CD4-positive, CD25-positive, alpha-beta regulatory T cell (primary cell): ENCODE measurements at regions not wholly inside any gene's neighbourhood (a gene's known extent, or its start where the extent isn't known, plus 50 kb on each side); places are given as distances from the start of the nearest gene placed in this dataset.

ENCODE experiments used
- ATAC-seq, 2 donors: fragments of 150-1000 bp; cut with Tn5 transposase; one replicate each; pipeline ENCODE4 v1.10.0; 2021; ENCODE audit warnings: low read depth in 2 of 2, moderate number of reproducible peaks in 2 of 2, moderate library complexity in 1 of 2
- DNase-seq, 3 donors: peaks; one replicate each; pipeline versions ENCODE4 v3.0.0 to v3.0.0-alpha.2; 2012 to 2022; ENCODE audit warnings: mixed read lengths in 1 of 3
- H3K27ac ChIP-seq: one replicate; pipeline ENCODE4 v1.7.0; 2013; ENCODE audit warnings: mild to moderate bottlenecking, low read length; ENCODE audit not compliant: insufficient read depth, poor library complexity, severe bottlenecking
- H3K27me3 ChIP-seq: one replicate; pipeline ENCODE4 v1.7.0; 2013; ENCODE audit warnings: low read length; ENCODE audit not compliant: control insufficient read depth, insufficient read depth
- H3K36me3 ChIP-seq: one replicate; pipeline ENCODE4 v1.7.0; 2013; ENCODE audit warnings: mild to moderate bottlenecking, low read length, moderate library complexity; ENCODE audit not compliant: control insufficient read depth, insufficient read depth
- H3K4me1 ChIP-seq: 2 replicates; pipeline ENCODE4 v1.7.0; 2013; ENCODE audit warnings: mild to moderate bottlenecking, low read length; ENCODE audit not compliant: insufficient read depth, control insufficient read depth, poor library complexity, severe bottlenecking
- H3K4me3 ChIP-seq: one replicate; pipeline ENCODE4 v1.7.0; 2013; ENCODE audit warnings: low read depth, mild to moderate bottlenecking, low read length, moderate library complexity
- H3K9me3 ChIP-seq, 2 experiments: 1 replicate in 1 of 2; 2 replicates in 1 of 2; pipeline ENCODE4 v1.7.0; 2013; ENCODE audit warnings: low read length in 2 of 2, mild to moderate bottlenecking in 1 of 2, moderate library complexity in 1 of 2; ENCODE audit not compliant: control insufficient read depth in 2 of 2
- H3K27ac Mint-ChIP-seq, 3 donors: one replicate each; pipeline ENCODE4 v1.8.0; 2020 to 2022; ENCODE audit warnings: mild to moderate bottlenecking in 3 of 3, mixed read lengths in 3 of 3, moderate library complexity in 2 of 3
- H3K27me3 Mint-ChIP-seq: one replicate; pipeline ENCODE4 v1.8.0; 2022; ENCODE audit warnings: mild to moderate bottlenecking, mixed read lengths
- H3K36me3 Mint-ChIP-seq: one replicate; pipeline ENCODE4 v1.8.0; 2020; ENCODE audit warnings: mixed read lengths
- H3K4me1 Mint-ChIP-seq, 4 donors: one replicate each; pipeline ENCODE4 v1.8.0; 2020 to 2022; ENCODE audit warnings: mixed read lengths in 4 of 4, mild to moderate bottlenecking in 1 of 4
- H3K4me3 Mint-ChIP-seq, 4 donors: one replicate each; pipeline ENCODE4 v1.8.0; 2020 to 2022; ENCODE audit warnings: mild to moderate bottlenecking in 4 of 4, mixed read lengths in 4 of 4, moderate library complexity in 3 of 4
- H3K9me3 Mint-ChIP-seq, 7 donors: one replicate each; pipeline ENCODE4 v1.8.0; 2020 to 2022; ENCODE audit warnings: mixed read lengths in 7 of 7, mild to moderate bottlenecking in 3 of 7, moderate library complexity in 2 of 7

DNA sequence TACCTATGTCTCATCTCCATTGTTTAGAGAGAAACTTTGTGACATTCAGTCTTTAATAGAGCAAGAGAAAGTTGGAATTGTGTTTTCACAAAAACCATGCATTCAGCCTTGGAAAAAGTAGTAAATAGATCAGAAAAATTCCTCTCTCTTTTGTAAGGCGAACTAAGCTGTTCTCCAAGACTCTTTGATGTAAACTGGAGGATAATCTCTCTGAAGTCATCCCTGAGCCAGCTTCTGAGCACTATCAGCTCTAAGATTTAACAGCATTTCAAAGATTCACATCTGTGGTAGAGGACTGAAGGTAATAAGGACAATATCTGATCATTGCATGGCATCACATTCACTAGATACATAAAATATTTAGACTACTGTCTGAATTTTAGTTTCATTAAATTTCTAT, 904.6 kb upstream of the ATXN8OS start:
- Histone ChIP-seq H3K9me3 (no peaks in the 10 kb centered on the region), H3K4me3 (no peak overlapping the region), H3K27ac (no peak overlapping the region), H3K36me3 (no peaks in the 10 kb centered on the region), H3K4me1 (no peaks in the 10 kb centered on the region), H3K27me3 (no peaks in the 10 kb centered on the region)
- ATAC-seq: no peak
- Mint-ChIP-seq H3K4me1 (no peaks in the 10 kb centered on the region), H3K9me3 (peaks cover 0 to 29% (median 3%) of the 10 kb centered on the region in 7 donors), H3K27me3 (no peaks in the 10 kb centered on the region), H3K27ac (no peak overlapping the region), H3K36me3 (no peaks in the 10 kb centered on the region), H3K4me3 (no peak overlapping the region)
- no peak for DNase-seq

- H3K9me3 Mint-ChIP-seq: peaks cover 0 to 17% (median 5%) of the 10 kb centered on the region in 7 donors
- H3K4me3 ChIP-seq: no peak overlapping the region
- no peak for DNase-seq
- no peak overlapping the region for H3K27ac Mint-ChIP-seq
- no peaks in the 10 kb centered on the region for H3K36me3 Mint-ChIP-seq
- no peak for ATAC-seq
- no peaks in the 10 kb centered on the region for H3K27me3 Mint-ChIP-seq
- H3K4me1 ChIP-seq: no peaks in the 10 kb centered on the region
- H3K27ac ChIP-seq: no peak overlapping the region
- no peaks in the 10 kb centered on the region for H3K27me3 ChIP-seq
- H3K36me3 ChIP-seq: no peaks in the 10 kb centered on the region
- H3K9me3 ChIP-seq: no peaks in the 10 kb centered on the region
- no peaks in the 10 kb centered on the region for H3K4me1 Mint-ChIP-seq
- no peak overlapping the region for H3K4me3 Mint-ChIP-seq
These were observed 908.0 kb upstream of the ATXN8OS start for GRCh38 chr13:69199664-69200063.

DNA sequence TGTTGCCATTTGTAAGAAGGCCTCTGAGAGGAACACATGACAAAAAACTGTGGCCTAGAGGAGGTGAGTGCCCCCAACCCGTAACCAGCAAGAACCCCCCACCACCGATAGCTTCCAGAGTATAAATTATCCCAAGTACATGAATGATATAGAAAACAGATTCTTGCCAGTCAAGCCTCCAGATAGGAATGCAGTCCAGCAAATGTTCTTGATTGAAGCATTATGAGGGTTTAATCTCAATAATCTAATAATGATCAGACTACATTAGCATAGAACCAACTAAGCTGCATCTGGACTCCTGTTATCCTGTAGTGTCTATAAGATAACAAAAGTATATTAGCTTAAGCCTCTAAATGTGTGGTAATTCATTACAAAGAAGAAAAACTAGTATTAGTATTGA, 908.9 kb upstream of the ATXN8OS start:
- Mint-ChIP-seq H3K27ac (no peak overlapping the region), H3K4me1 (no peaks in the 10 kb centered on the region), H3K36me3 (no peaks in the 10 kb centered on the region), H3K4me3 (no peak overlapping the region), H3K27me3 (no peaks in the 10 kb centered on the region), H3K9me3 (peaks cover 5 to 21% (median 7%) of the 10 kb centered on the region in 7 donors)
- DNase-seq (no peak), ATAC-seq (no peak)
- Histone ChIP-seq H3K27ac (no peak overlapping the region), H3K4me3 (no peak overlapping the region), H3K4me1 (no peaks in the 10 kb centered on the region), H3K36me3 (no peaks in the 10 kb centered on the region), H3K9me3 (no peaks in the 10 kb centered on the region), H3K27me3 (no peaks in the 10 kb centered on the region)

DNA sequence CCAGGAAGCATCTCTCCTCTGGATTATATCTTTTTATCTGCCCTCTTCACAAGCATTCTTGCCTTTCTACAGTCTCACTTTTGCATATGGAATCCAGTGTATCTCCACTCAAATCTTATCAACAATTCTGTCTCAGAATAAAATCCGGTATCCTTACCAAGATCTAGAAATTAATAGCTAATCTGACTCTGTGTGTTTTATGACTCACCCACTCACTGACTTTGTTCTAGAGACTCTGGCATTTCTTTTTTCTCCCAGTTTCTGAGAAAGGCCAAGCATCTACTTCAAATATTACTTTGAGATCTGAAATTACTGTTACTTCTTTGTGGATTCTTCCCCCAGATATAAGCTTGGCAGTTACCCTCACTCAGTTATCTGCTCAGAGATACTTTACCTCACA, 913.5 kb upstream of the ATXN8OS start:
- ATAC-seq (no peak), DNase-seq (no peak)
- no peaks in the 10 kb centered on the region for H3K27me3 ChIP-seq
- no peak overlapping the region for H3K4me3 Mint-ChIP-seq
- no peaks in the 10 kb centered on the region for H3K4me1 Mint-ChIP-seq
- H3K36me3 ChIP-seq: no peaks in the 10 kb centered on the region
- peaks cover 0 to 21% (median 9%) of the 10 kb centered on the region in 7 donors for H3K9me3 Mint-ChIP-seq
- no peaks in the 10 kb centered on the region for H3K4me1 ChIP-seq
- no peak overlapping the region for H3K27ac ChIP-seq
- no peak overlapping the region for H3K27ac Mint-ChIP-seq
- H3K4me3 ChIP-seq: no peak overlapping the region
- no peaks in the 10 kb centered on the region for H3K27me3 Mint-ChIP-seq
- H3K36me3 Mint-ChIP-seq: no peaks in the 10 kb centered on the region
- H3K9me3 ChIP-seq: no peaks in the 10 kb centered on the region

DNA sequence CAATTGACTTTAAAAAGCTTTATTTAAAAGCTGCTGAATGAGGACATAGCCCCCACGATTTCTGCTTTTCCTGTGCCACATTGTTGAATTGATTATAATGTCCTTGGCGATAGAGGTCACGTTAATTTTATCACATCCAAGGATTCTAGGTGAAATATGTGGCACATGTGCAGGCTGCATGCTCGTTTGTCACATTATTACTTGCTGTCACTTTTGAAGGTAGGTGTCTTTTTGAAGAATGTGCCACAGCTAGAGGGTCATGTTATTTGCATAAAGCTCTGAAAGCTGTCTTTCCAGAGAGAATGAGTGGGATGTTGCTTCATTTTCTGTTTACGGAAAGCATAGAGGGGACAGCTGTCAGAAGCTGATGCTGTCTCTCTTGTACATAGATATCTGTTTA, 927.6 kb upstream of the ATXN8OS start:
- Histone ChIP-seq H3K4me1 (no peaks in the 10 kb centered on the region), H3K4me3 (no peak overlapping the region), H3K27me3 (no peaks in the 10 kb centered on the region), H3K36me3 (no peaks in the 10 kb centered on the region), H3K27ac (no peak overlapping the region), H3K9me3 (peaks cover 1 to 3% of the 10 kb centered on the region in 2 experiments)
- Mint-ChIP-seq H3K4me1 (no peaks in the 10 kb centered on the region), H3K4me3 (no peak overlapping the region), H3K9me3 (peaks cover 1 to 16% (median 5%) of the 10 kb centered on the region in 7 donors), H3K27ac (no peak overlapping the region), H3K36me3 (no peaks in the 10 kb centered on the region), H3K27me3 (no peaks in the 10 kb centered on the region)
- DNase-seq: no peak
- no peak for ATAC-seq

DNA sequence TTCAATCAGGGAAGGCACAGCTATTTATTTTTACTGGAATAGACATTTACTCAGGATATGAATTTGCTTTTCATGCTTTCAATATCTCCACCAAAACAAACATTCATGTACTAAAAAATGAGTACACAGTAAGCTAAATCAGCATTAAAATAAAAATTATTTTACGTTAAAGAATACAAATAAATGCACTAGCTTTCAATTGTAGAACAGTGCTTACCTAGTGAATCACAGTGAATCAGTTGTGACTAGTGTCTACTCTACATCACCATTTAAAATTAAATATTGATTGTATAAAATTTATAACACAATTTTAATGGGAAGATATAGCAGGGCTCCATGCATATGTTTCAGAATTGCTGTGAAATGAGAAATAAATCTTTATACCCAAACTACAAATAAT, 929.6 kb upstream of the ATXN8OS start:
- no peaks in the 10 kb centered on the region for H3K36me3 ChIP-seq
- no peaks in the 10 kb centered on the region for H3K27me3 Mint-ChIP-seq
- H3K4me3 Mint-ChIP-seq: no peak overlapping the region
- no peaks in the 10 kb centered on the region for H3K4me1 Mint-ChIP-seq
- DNase-seq (no peak), ATAC-seq (no peak)
- peaks cover 0 to 11% (median 3%) of the 10 kb centered on the region in 7 donors for H3K9me3 Mint-ChIP-seq
- H3K9me3 ChIP-seq: peaks cover 3 to 8% of the 10 kb centered on the region in 2 experiments
- no peak overlapping the region for H3K4me3 ChIP-seq
- no peak overlapping the region for H3K27ac Mint-ChIP-seq
- no peaks in the 10 kb centered on the region for H3K27me3 ChIP-seq
- H3K36me3 Mint-ChIP-seq: no peaks in the 10 kb centered on the region
- no peak overlapping the region for H3K27ac ChIP-seq
- no peaks in the 10 kb centered on the region for H3K4me1 ChIP-seq

DNA sequence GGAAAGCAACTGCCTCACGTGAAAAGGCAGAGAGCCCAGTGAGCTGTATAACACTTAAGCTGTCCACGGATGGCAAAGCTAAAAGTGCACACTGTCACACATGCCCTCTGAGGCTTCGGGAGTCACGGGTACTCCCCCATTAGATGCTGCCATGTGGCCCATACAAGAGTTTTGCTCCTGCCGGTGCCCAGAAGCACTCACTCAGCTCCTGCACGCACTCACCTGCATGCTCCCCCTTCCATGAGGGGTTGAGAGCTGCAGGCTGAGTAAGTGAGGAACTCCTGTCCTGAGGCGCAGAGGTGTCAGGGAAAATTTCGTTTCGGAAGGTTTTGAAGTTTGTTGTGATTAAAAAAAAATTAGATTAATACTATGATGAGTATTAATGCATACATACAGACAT, 939.2 kb upstream of the ATXN8OS start:
- Histone ChIP-seq H3K4me3 (no peak overlapping the region), H3K27me3 (no peaks in the 10 kb centered on the region), H3K27ac (no peak overlapping the region), H3K4me1 (no peaks in the 10 kb centered on the region), H3K9me3 (no peaks in the 10 kb centered on the region), H3K36me3 (no peaks in the 10 kb centered on the region)
- Mint-ChIP-seq H3K27me3 (no peaks in the 10 kb centered on the region), H3K27ac (no peak overlapping the region), H3K9me3 (peaks cover 0 to 7% (median 0%) of the 10 kb centered on the region in 7 donors), H3K4me3 (no peak overlapping the region), H3K4me1 (no peaks in the 10 kb centered on the region), H3K36me3 (no peaks in the 10 kb centered on the region)
- ATAC-seq (no peak), DNase-seq (no peak)

GRCh38 chr13:69155136-69155535, 952.5 kb upstream of the ATXN8OS start:
- Histone ChIP-seq H3K27me3 (no peaks in the 10 kb centered on the region), H3K9me3 (peaks cover 3 to 10% of the 10 kb centered on the region in 2 experiments), H3K27ac (no peak overlapping the region), H3K4me3 (no peak overlapping the region), H3K4me1 (no peaks in the 10 kb centered on the region), H3K36me3 (no peaks in the 10 kb centered on the region)
- H3K4me3 Mint-ChIP-seq: no peak overlapping the region
- no peaks in the 10 kb centered on the region for H3K36me3 Mint-ChIP-seq
- peaks cover 0 to 33% (median 6%) of the 10 kb centered on the region in 7 donors for H3K9me3 Mint-ChIP-seq
- ATAC-seq (no peak), DNase-seq (no peak)
- no peaks in the 10 kb centered on the region for H3K4me1 Mint-ChIP-seq
- H3K27me3 Mint-ChIP-seq: no peaks in the 10 kb centered on the region
- H3K27ac Mint-ChIP-seq: no peak overlapping the region
